NB4 (cell line): ENCODE measurements at regions not wholly inside any gene's neighbourhood (a gene's known extent, or its start where the extent isn't known, plus 50 kb on each side); places are given as distances from the start of the nearest gene placed in this dataset.
A peak's percentile ranks its signal among the peaks of the same experiment; 100 is the strongest.

Source experiments
- DNase-seq: peaks from one replicate; pipeline ENCODE4 v3.0.0; 2010; ENCODE audit warnings: low read depth
- H3K4me3 ChIP-seq: one replicate; pipeline ENCODE4 v1.5.1; 2011; ENCODE audit warnings: mild to moderate bottlenecking, low read depth, low read length, moderate library complexity
- CTCF ChIP-seq: IDR thresholded peaks from one replicate; pipeline ENCODE4 v1.5.1; 2012; ENCODE audit warnings: low read depth, low read length
- MYC ChIP-seq: IDR thresholded peaks from 2 replicates; pipeline ENCODE4 v1.6.1; 2011; ENCODE audit warnings: low read depth, low read length
- POLR2A ChIP-seq: IDR thresholded peaks from 2 replicates; pipeline ENCODE4 v1.6.1; 2011; ENCODE audit warnings: mild to moderate bottlenecking; ENCODE audit not compliant: insufficient read length; ENCODE audit errors: extremely low read depth
- TF ChIP-seq, protein P1 (sequence below): IDR thresholded peaks from 2 replicates; pipeline ENCODE4 v1.6.1; 2011; ENCODE audit warnings: low read depth, low read length

DNA sequence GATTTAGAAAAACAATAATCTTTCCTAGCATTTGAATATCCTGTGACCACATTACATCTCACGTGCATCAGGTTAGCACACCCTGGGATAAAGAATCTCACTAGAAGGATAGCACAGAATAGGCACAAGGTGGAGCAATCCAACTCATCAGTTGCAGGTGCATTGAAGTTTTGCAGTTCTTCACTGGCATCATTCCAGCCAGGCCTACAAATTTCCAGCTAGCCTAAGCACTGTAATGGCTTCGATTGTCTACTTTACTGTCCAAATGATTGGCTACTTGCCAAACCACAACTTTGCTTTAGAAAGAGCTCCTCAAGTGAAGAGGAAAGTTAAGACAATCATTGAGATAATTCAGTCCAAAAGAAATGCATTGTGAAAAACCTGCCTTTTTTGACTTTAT is 89.5 kb downstream of the SPRY2 start:
- no peak overlapping the region for H3K4me3 ChIP-seq
- TF ChIP-seq, protein P1, sequence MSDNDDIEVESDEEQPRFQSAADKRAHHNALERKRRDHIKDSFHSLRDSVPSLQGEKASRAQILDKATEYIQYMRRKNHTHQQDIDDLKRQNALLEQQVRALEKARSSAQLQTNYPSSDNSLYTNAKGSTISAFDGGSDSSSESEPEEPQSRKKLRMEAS = no peak
- TF ChIP-seq POLR2A (no peak), MYC (no peak), CTCF (no peak)
- peak; percentile 31 for DNase-seq

- no peak for DNase-seq
- H3K4me3 ChIP-seq = no peak overlapping the region
- TF ChIP-seq POLR2A (no peak), MYC (no peak), CTCF (no peak)
Observed at GRCh38 chr13:80250213-80250810, 90.6 kb downstream of the SPRY2 start.

- H3K4me3 ChIP-seq = no peak overlapping the region
- TF ChIP-seq, protein P1 = no peak
- no peak for TF ChIP-seq POLR2A
- no peak for TF ChIP-seq MYC
- TF ChIP-seq CTCF = no peak
- DNase-seq = no peak
Observed at GRCh38 chr13:80249516-80250212, 91.3 kb downstream of the SPRY2 start.

- no peak for DNase-seq
- TF ChIP-seq, protein P1 = no peak
- no peak for TF ChIP-seq CTCF
- TF ChIP-seq MYC = no peak
- TF ChIP-seq POLR2A = no peak
- H3K4me3 ChIP-seq = no peak overlapping the region
Observed at GRCh38 chr13:80245162-80245733, 95.7 kb downstream of the SPRY2 start.

DNA sequence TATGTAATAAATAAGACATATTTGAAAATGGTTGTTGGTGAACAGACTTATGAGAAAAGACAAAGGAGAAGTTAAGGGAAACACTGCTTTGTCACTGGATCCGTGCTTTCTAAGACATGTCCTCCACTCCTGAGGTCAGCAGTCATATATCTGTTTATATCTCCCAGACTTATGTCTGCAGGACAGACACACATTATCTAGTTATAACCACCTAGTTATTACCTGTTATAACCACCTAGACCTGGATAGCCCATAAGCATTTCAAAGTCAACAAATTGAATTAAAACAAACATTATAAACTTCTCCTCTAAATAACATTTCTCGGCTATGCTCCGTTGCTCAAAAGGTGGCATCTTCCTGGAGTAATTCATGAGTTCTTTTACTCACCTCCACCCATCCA is 96.4 kb downstream of the SPRY2 start:
- no peak overlapping the region for H3K4me3 ChIP-seq
- DNase-seq = no peak
- TF ChIP-seq MYC (no peak), CTCF (no peak), POLR2A (no peak)
- TF ChIP-seq, protein P1 = no peak

- no peak for DNase-seq
- no peak for TF ChIP-seq CTCF
- TF ChIP-seq, protein P1 = no peak
- no peak for TF ChIP-seq MYC
- TF ChIP-seq POLR2A = no peak
- H3K4me3 ChIP-seq = no peak overlapping the region
Observed at GRCh38 chr13:80242728-80243427, 98.0 kb downstream of the SPRY2 start.
